Thyroid gland (tissue), 4 donors: ENCODE measurements at regions not wholly inside any gene's neighbourhood (a gene's known extent, or its start where the extent isn't known, plus 50 kb on each side); places are given as distances from the start of the nearest gene placed in this dataset.

Experiments used
- CTCF ChIP-seq, 6 experiments: fragments of 200-600 bp in 3 of 6; fragments of 450-650 bp in 3 of 6; sonication (generic) in 3 of 6; IDR thresholded peaks; one replicate each; pipeline ENCODE4 v1.5.1; 2016 to 2019; ENCODE audit warnings: antibody characterized with exemption in 6 of 6, mild to moderate bottlenecking in 2 of 6, inconsistent platforms in 1 of 6, moderate library complexity in 1 of 6
- POLR2A ChIP-seq, 2 donors: fragments of 450-650 bp; IDR thresholded peaks; one replicate each; pipeline ENCODE4 v1.6.1; 2017; ENCODE audit warnings: antibody characterized with exemption in 2 of 2, mild to moderate bottlenecking in 2 of 2, moderate library complexity in 1 of 2

- TF ChIP-seq CTCF (IDR thresholded peaks at IDR 0.05) (no peak), POLR2A (IDR thresholded peaks at IDR 0.05) (no peak)
Measured at GRCh38 chr12:114598111-114598510, 85.9 kb downstream of the TBX3 start.
